ENCODE measurements at regions not wholly inside any gene's neighbourhood (a gene's known extent, or its start where the extent isn't known, plus 50 kb on each side); places are given as distances from the start of the nearest gene placed in this dataset.
"Not testable (repeated sequence)": the region's sequence is repeated elsewhere in the genome, so short reads cannot be mapped to it uniquely, and the experiment has no call there.

- not testable (repeated sequence) for DNase-seq (ENCODE audit: low read depth in 2 of 2)
These were observed 1633.3 kb downstream of the CDH8 start for GRCh38 chr16:60402941-60403340.

- DNase-seq (ENCODE audit: low read depth in 2 of 2): no peak
These were observed 1643.9 kb downstream of the CDH8 start for GRCh38 chr16:60392380-60392779.

- DNase-seq (ENCODE audit: low read depth in 2 of 2): no peak
These were observed 1637.5 kb upstream of the GOT2 start for GRCh38 chr16:60371591-60371990.

GRCh38 chr16:60367739-60368138, 1633.6 kb upstream of the GOT2 start:
- no peak for DNase-seq (ENCODE audit: low read depth in 2 of 2)

GRCh38 chr16:60363566-60363965, 1629.5 kb upstream of the GOT2 start:
- no peak for DNase-seq (ENCODE audit: low read depth in 2 of 2)

GRCh38 chr16:60359866-60360265, 1625.8 kb upstream of the GOT2 start:
- not testable (repeated sequence) for DNase-seq (ENCODE audit: low read depth in 2 of 2)

- DNase-seq (ENCODE audit: low read depth in 2 of 2): not testable (repeated sequence)
These were observed 1625.3 kb upstream of the GOT2 start for GRCh38 chr16:60359412-60359811.

GRCh38 chr16:60357876-60358522, 1623.9 kb upstream of the GOT2 start:
- DNase-seq (ENCODE audit: low read depth in 2 of 2): not testable (repeated sequence)

- no peak for DNase-seq (ENCODE audit: low read depth in 2 of 2)
These were observed 1612.1 kb upstream of the GOT2 start for GRCh38 chr16:60346256-60346655.

GRCh38 chr16:60337671-60338070, 1603.6 kb upstream of the GOT2 start:
- DNase-seq (ENCODE audit: low read depth in 2 of 2): no peak

GRCh38 chr16:60331168-60331567, 1597.1 kb upstream of the GOT2 start:
- DNase-seq (ENCODE audit: low read depth in 2 of 2): no peak

GRCh38 chr16:60329108-60329507, 1595.0 kb upstream of the GOT2 start:
- no peak for DNase-seq (ENCODE audit: low read depth in 2 of 2)

- DNase-seq (ENCODE audit: low read depth in 2 of 2): no peak
These were observed 1594.0 kb upstream of the GOT2 start for GRCh38 chr16:60328152-60328551.

- DNase-seq (ENCODE audit: low read depth in 2 of 2): no peak
These were observed 1584.4 kb upstream of the GOT2 start for GRCh38 chr16:60318486-60318885.

GRCh38 chr16:60310846-60311445, 1576.8 kb upstream of the GOT2 start:
- DNase-seq (ENCODE audit: low read depth in 2 of 2): no peak

GRCh38 chr16:60304720-60305119, 1570.6 kb upstream of the GOT2 start:
- DNase-seq (ENCODE audit: low read depth in 2 of 2): no peak

- no peak for DNase-seq (ENCODE audit: low read depth in 2 of 2)
These were observed 1570.0 kb upstream of the GOT2 start for GRCh38 chr16:60304066-60304465.

GRCh38 chr16:60302676-60303075, 1568.6 kb upstream of the GOT2 start:
- no peak for DNase-seq (ENCODE audit: low read depth in 2 of 2)

- DNase-seq (ENCODE audit: low read depth in 2 of 2): no peak
These were observed 1568.1 kb upstream of the GOT2 start for GRCh38 chr16:60302261-60302660.

GRCh38 chr16:60299241-60299776, 1565.2 kb upstream of the GOT2 start:
- DNase-seq (ENCODE audit: low read depth in 2 of 2): no peak

- DNase-seq (ENCODE audit: low read depth in 2 of 2): no peak
These were observed 1561.3 kb upstream of the GOT2 start for GRCh38 chr16:60295451-60295850.

- DNase-seq (ENCODE audit: low read depth in 2 of 2): no peak
These were observed 1551.7 kb upstream of the GOT2 start for GRCh38 chr16:60285794-60286193.

- no peak for DNase-seq (ENCODE audit: low read depth in 2 of 2)
These were observed 1545.0 kb upstream of the GOT2 start for GRCh38 chr16:60279061-60279665.
